SK-N-SH treated with all-trans-retinoic acid at 6 μM for 48 hours (cell line): ENCODE measurements at regions not wholly inside any gene's neighbourhood (a gene's known extent, or its start where the extent isn't known, plus 50 kb on each side); places are given as distances from the start of the nearest gene placed in this dataset.

ENCODE experiments used
- ATAC-seq: fragments of 200-7000 bp; cut with Tn5 transposase; 3 replicates; pipeline ENCODE4 v1.9.1; 2020; ENCODE audit warnings: mild to moderate bottlenecking, moderate library complexity
- ARNTL ChIP-seq: fragments of 450-650 bp; formaldehyde crosslinking; IDR thresholded peaks from 2 replicates; pipeline ENCODE4 v1.5.0; 2020; ENCODE audit warnings: low read depth, mild to moderate bottlenecking, moderate library complexity, borderline replicate concordance
- CREB5 ChIP-seq: fragments of 250-450 bp; sonication (Bioruptor Pico); IDR thresholded peaks from 2 replicates; pipeline ENCODE4 v1.5.1; 2020; ENCODE audit warnings: low read depth, mild to moderate bottlenecking, moderate library complexity
- CSDC2 ChIP-seq: fragments of 250-450 bp; sonication (Bioruptor Pico); IDR thresholded peaks from 2 replicates; pipeline ENCODE4 v1.5.0; 2020; ENCODE audit warnings: mild to moderate bottlenecking, moderate library complexity
- GLIS3 ChIP-seq: fragments of 250-450 bp; sonication (Bioruptor Pico); IDR thresholded peaks from 2 replicates; pipeline ENCODE4 v1.5.0; 2020; ENCODE audit warnings: mild to moderate bottlenecking, moderate library complexity
- ISL1 ChIP-seq: fragments of 250-450 bp; sonication (Bioruptor Pico); IDR thresholded peaks from 2 replicates; pipeline ENCODE4 v2.1.2; 2022; ENCODE audit warnings: mild to moderate bottlenecking, moderate library complexity
- OSR1 ChIP-seq: fragments of 250-450 bp; sonication (Bioruptor Pico); IDR thresholded peaks from 2 replicates; pipeline ENCODE4 v1.8.0; 2022; ENCODE audit warnings: moderate library complexity, mild to moderate bottlenecking, inconsistent platforms
- PATZ1 ChIP-seq: fragments of 250-450 bp; sonication (Bioruptor Pico); IDR thresholded peaks from 2 replicates; pipeline ENCODE4 v1.8.0; 2020; ENCODE audit warnings: mild to moderate bottlenecking, moderate library complexity, borderline replicate concordance
- POU6F1 ChIP-seq: fragments of 250-450 bp; sonication (Bioruptor Pico); IDR thresholded peaks from 2 replicates; pipeline ENCODE4 v1.8.0; 2021; ENCODE audit warnings: low read depth, mild to moderate bottlenecking, moderate library complexity, borderline replicate concordance
- PPARA ChIP-seq: fragments of 250-450 bp; sonication (Bioruptor Pico); IDR thresholded peaks from 2 replicates; pipeline ENCODE4 v1.5.0; 2020; ENCODE audit warnings: mild to moderate bottlenecking, borderline replicate concordance
- RARB ChIP-seq: fragments of 250-450 bp; sonication (Bioruptor Pico); IDR thresholded peaks from 2 replicates; pipeline ENCODE4 v1.8.0; 2021; ENCODE audit warnings: mild to moderate bottlenecking, moderate library complexity
- SNAI2 ChIP-seq: fragments of 250-450 bp; sonication (Bioruptor Pico); IDR thresholded peaks from 2 replicates; pipeline ENCODE4 v1.5.0; 2020; ENCODE audit warnings: mild to moderate bottlenecking, moderate library complexity
- TCF4 ChIP-seq: fragments of 250-450 bp; sonication (Bioruptor Pico); IDR thresholded peaks from 2 replicates; pipeline ENCODE4 v1.8.0; 2021; ENCODE audit warnings: mild to moderate bottlenecking, moderate library complexity, borderline replicate concordance
- TOX ChIP-seq: fragments of 250-450 bp; sonication (Bioruptor Pico); IDR thresholded peaks from 2 replicates; pipeline ENCODE4 v1.8.0; 2021; ENCODE audit warnings: mild to moderate bottlenecking, moderate library complexity, borderline replicate concordance
- TSHZ2 ChIP-seq: fragments of 250-450 bp; sonication (Bioruptor Pico); IDR thresholded peaks from 2 replicates; pipeline ENCODE4 v1.5.0; 2020; ENCODE audit warnings: mild to moderate bottlenecking, moderate library complexity
- ZC3H10 ChIP-seq: fragments of 250-450 bp; sonication (Bioruptor Pico); IDR thresholded peaks from 2 replicates; pipeline ENCODE4 v1.5.1; 2021; ENCODE audit warnings: mild to moderate bottlenecking, moderate library complexity
- ZFP3 ChIP-seq: fragments of 250-450 bp; sonication (Bioruptor Pico); IDR thresholded peaks from 2 replicates; pipeline ENCODE4 v1.5.0; 2020; ENCODE audit warnings: mild to moderate bottlenecking, moderate library complexity
- ZNF565 ChIP-seq: fragments of 450-650 bp; formaldehyde crosslinking; conservative IDR thresholded peaks from 2 replicates; pipeline ENCODE4 v1.5.0; 2020; ENCODE audit warnings: low read depth, mild to moderate bottlenecking, moderate library complexity
- ZNF70 ChIP-seq: fragments of 450-650 bp; formaldehyde crosslinking; IDR thresholded peaks from 2 replicates; pipeline ENCODE4 v1.5.0; 2020; ENCODE audit warnings: mild to moderate bottlenecking, moderate library complexity
- ZNF8 ChIP-seq: fragments of 450-650 bp; formaldehyde crosslinking; IDR thresholded peaks from 2 replicates; pipeline ENCODE4 v1.5.0; 2020; ENCODE audit warnings: mild to moderate bottlenecking, moderate library complexity
- TF ChIP-seq, protein P1 (sequence below): fragments of 250-450 bp; sonication (Bioruptor Pico); IDR thresholded peaks from 2 replicates; pipeline ENCODE4 v1.5.1; 2021; ENCODE audit warnings: mild to moderate bottlenecking, moderate library complexity

- TF ChIP-seq SNAI2 (no peak), GLIS3 (CRISPR knock-in tag) (no peak), ZNF8 (no peak)
- TF ChIP-seq, protein P1, sequence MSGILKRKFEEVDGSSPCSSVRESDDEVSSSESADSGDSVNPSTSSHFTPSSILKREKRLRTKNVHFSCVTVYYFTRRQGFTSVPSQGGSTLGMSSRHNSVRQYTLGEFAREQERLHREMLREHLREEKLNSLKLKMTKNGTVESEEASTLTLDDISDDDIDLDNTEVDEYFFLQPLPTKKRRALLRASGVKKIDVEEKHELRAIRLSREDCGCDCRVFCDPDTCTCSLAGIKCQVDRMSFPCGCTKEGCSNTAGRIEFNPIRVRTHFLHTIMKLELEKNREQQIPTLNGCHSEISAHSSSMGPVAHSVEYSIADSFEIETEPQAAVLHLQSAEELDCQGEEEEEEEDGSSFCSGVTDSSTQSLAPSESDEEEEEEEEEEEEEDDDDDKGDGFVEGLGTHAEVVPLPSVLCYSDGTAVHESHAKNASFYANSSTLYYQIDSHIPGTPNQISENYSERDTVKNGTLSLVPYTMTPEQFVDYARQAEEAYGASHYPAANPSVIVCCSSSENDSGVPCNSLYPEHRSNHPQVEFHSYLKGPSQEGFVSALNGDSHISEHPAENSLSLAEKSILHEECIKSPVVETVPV (CRISPR knock-in tag): no peak
- peak; percentile 59 for ATAC-seq
Observed at GRCh38 chr10:88115968-88116367, 252.5 kb downstream of the PTEN start.

DNA sequence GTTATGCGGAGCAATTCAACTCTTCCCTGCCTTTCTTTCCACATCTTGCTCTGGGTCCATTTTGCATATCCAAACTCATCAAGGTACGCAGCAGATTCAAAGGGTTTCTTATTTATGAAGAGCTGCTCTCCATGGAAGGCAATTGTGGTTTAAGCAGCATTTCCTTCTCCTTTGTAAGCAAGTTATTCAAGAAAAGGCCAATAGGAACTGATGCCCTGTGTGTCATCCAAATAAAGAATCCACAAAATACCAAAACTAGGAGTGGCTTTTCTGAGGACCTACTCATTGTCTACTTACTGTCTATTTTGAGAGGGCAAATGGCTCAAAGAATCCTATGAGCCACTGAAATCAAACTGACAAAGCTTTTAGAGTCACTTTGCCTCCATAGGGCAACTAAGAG is 253.1 kb downstream of the PTEN start:
- ATAC-seq: no peak; the same call in 2 of the 3 replicates
- no peak for TF ChIP-seq ZC3H10 (CRISPR knock-in tag)
- no peak for TF ChIP-seq OSR1 (CRISPR knock-in tag)
- TF ChIP-seq CSDC2 (CRISPR knock-in tag): no peak
- TF ChIP-seq PPARA: no peak
- no peak for TF ChIP-seq POU6F1 (CRISPR knock-in tag)
- TF ChIP-seq GLIS3 (CRISPR knock-in tag): no peak
- TF ChIP-seq, protein P1 (CRISPR knock-in tag): no peak
- TF ChIP-seq ZNF565 (CRISPR knock-in tag): no peak
- TF ChIP-seq ZFP3 (CRISPR knock-in tag): no peak
- TF ChIP-seq RARB (CRISPR knock-in tag): no peak
- TF ChIP-seq TCF4: no peak
- TF ChIP-seq TSHZ2 (CRISPR knock-in tag): no peak
- TF ChIP-seq ISL1 (CRISPR knock-in tag): no peak
- TF ChIP-seq TOX (CRISPR knock-in tag): no peak
- TF ChIP-seq, all 23 proteins: peak for 0

DNA sequence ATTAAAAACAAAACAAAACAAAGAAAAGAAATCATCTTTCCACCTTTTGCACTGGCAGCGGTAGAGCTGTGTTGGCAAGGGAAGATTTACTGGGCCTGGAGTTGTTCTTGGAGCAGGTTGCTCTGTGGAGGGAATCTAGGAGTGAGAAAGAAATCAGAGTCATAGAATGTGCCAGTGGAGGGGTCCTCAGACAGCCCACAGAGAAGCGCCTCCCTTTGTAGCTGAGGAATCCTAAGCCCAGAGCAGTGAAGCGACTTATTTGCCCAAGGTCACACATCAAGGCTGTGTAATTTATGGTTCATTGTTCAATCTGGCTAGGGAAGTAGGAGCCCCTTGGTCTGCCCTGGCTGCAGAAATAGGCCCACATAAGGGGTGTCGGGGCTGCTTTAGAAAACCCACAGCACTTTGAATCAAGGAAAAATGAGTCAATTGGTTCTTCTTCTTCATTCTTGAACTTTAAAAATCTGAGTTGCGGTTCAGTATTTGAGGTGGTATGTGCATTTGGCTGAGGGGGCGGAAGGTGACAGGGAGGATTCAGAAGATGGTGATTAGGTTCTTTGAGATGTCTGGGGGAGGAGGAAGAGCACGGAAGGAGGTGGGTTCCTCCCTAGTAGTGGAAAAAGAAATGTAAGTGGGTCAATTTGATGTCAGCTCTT is 253.7 kb downstream of the PTEN start:
- TF ChIP-seq, protein P1 (CRISPR knock-in tag): no peak
- TF ChIP-seq OSR1 (CRISPR knock-in tag): no peak
- no peak for TF ChIP-seq TOX (CRISPR knock-in tag)
- no peak for TF ChIP-seq PPARA
- TF ChIP-seq ARNTL: no peak
- no peak for TF ChIP-seq PATZ1 (CRISPR knock-in tag)
- no peak for TF ChIP-seq CREB5 (CRISPR knock-in tag)
- TF ChIP-seq ZNF565 (CRISPR knock-in tag): no peak
- TF ChIP-seq ZNF8: no peak
- no peak for TF ChIP-seq CSDC2 (CRISPR knock-in tag)
- no peak for TF ChIP-seq POU6F1 (CRISPR knock-in tag)
- no peak for TF ChIP-seq ZNF70 (CRISPR knock-in tag)
- ATAC-seq: no peak
